SK-N-SH treated with all-trans-retinoic acid at 6 μM for 48 hours (cell line): ENCODE measurements at regions not wholly inside any gene's neighbourhood (a gene's known extent, or its start where the extent isn't known, plus 50 kb on each side); places are given as distances from the start of the nearest gene placed in this dataset.

Source experiments
- CSDC2 ChIP-seq: fragments of 250-450 bp; sonication (Bioruptor Pico); IDR thresholded peaks from 2 replicates; pipeline ENCODE4 v1.5.0; 2020; ENCODE audit warnings: mild to moderate bottlenecking, moderate library complexity
- POU6F1 ChIP-seq: fragments of 250-450 bp; sonication (Bioruptor Pico); IDR thresholded peaks from 2 replicates; pipeline ENCODE4 v1.8.0; 2021; ENCODE audit warnings: low read depth, mild to moderate bottlenecking, moderate library complexity, borderline replicate concordance
- RARB ChIP-seq: fragments of 250-450 bp; sonication (Bioruptor Pico); IDR thresholded peaks from 2 replicates; pipeline ENCODE4 v1.8.0; 2021; ENCODE audit warnings: mild to moderate bottlenecking, moderate library complexity
- SNAI2 ChIP-seq: fragments of 250-450 bp; sonication (Bioruptor Pico); IDR thresholded peaks from 2 replicates; pipeline ENCODE4 v1.5.0; 2020; ENCODE audit warnings: mild to moderate bottlenecking, moderate library complexity
- ZC3H10 ChIP-seq: fragments of 250-450 bp; sonication (Bioruptor Pico); IDR thresholded peaks from 2 replicates; pipeline ENCODE4 v1.5.1; 2021; ENCODE audit warnings: mild to moderate bottlenecking, moderate library complexity
- ZFP3 ChIP-seq: fragments of 250-450 bp; sonication (Bioruptor Pico); IDR thresholded peaks from 2 replicates; pipeline ENCODE4 v1.5.0; 2020; ENCODE audit warnings: mild to moderate bottlenecking, moderate library complexity
- ZNF70 ChIP-seq: fragments of 450-650 bp; formaldehyde crosslinking; IDR thresholded peaks from 2 replicates; pipeline ENCODE4 v1.5.0; 2020; ENCODE audit warnings: mild to moderate bottlenecking, moderate library complexity
- ZNF8 ChIP-seq: fragments of 450-650 bp; formaldehyde crosslinking; IDR thresholded peaks from 2 replicates; pipeline ENCODE4 v1.5.0; 2020; ENCODE audit warnings: mild to moderate bottlenecking, moderate library complexity
- TF ChIP-seq, protein P1 (sequence below): fragments of 250-450 bp; sonication (Bioruptor Pico); IDR thresholded peaks from 2 replicates; pipeline ENCODE4 v1.5.0; 2020; ENCODE audit warnings: mild to moderate bottlenecking, moderate library complexity

- TF ChIP-seq ZFP3 (CRISPR knock-in tag): no peak
- no peak for TF ChIP-seq ZC3H10 (CRISPR knock-in tag)
- TF ChIP-seq POU6F1 (CRISPR knock-in tag): no peak
- TF ChIP-seq RARB (CRISPR knock-in tag): no peak
- no peak for TF ChIP-seq ZNF8 (CRISPR knock-in tag)
- TF ChIP-seq CSDC2 (CRISPR knock-in tag): no peak
- no peak for TF ChIP-seq SNAI2 (CRISPR knock-in tag)
- TF ChIP-seq ZNF70 (CRISPR knock-in tag): no peak
- TF ChIP-seq, protein P1, sequence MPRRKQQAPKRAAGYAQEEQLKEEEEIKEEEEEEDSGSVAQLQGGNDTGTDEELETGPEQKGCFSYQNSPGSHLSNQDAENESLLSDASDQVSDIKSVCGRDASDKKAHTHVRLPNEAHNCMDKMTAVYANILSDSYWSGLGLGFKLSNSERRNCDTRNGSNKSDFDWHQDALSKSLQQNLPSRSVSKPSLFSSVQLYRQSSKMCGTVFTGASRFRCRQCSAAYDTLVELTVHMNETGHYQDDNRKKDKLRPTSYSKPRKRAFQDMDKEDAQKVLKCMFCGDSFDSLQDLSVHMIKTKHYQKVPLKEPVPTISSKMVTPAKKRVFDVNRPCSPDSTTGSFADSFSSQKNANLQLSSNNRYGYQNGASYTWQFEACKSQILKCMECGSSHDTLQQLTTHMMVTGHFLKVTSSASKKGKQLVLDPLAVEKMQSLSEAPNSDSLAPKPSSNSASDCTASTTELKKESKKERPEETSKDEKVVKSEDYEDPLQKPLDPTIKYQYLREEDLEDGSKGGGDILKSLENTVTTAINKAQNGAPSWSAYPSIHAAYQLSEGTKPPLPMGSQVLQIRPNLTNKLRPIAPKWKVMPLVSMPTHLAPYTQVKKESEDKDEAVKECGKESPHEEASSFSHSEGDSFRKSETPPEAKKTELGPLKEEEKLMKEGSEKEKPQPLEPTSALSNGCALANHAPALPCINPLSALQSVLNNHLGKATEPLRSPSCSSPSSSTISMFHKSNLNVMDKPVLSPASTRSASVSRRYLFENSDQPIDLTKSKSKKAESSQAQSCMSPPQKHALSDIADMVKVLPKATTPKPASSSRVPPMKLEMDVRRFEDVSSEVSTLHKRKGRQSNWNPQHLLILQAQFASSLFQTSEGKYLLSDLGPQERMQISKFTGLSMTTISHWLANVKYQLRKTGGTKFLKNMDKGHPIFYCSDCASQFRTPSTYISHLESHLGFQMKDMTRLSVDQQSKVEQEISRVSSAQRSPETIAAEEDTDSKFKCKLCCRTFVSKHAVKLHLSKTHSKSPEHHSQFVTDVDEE (CRISPR knock-in tag): no peak
Observed at GRCh38 chr6:169087443-169088041, 166.1 kb downstream of the THBS2 start.
